K562 (cell line): ENCODE measurements at regions not wholly inside any gene's neighbourhood (a gene's known extent, or its start where the extent isn't known, plus 50 kb on each side); places are given as distances from the start of the nearest gene placed in this dataset.

Experiments used
- POLR3G ChIP-seq: IDR thresholded peaks from 2 replicates; pipeline ENCODE4 v1.6.1; 2011; ENCODE audit not compliant: insufficient read length, insufficient replicate concordance; ENCODE audit errors: extremely low read depth
- TEAD4 ChIP-seq, 2 experiments: sonication (generic) in 1 of 2; formaldehyde crosslinking in 1 of 2; IDR thresholded peaks; 2 replicates each; pipeline versions ENCODE4 v1.6.1 to v1.8.0; 2012 to 2022; ENCODE audit warnings: borderline replicate concordance in 1 of 2, inconsistent platforms in 1 of 2, low read length in 1 of 2, mild to moderate bottlenecking in 1 of 2, missing genetic modification reagents in 1 of 2
- TF ChIP-seq, protein P1 (sequence below), 2 experiments: fragments of 450-650 bp; IDR thresholded peaks; 2 replicates each; pipeline ENCODE4 v1.6.1; 2016; ENCODE audit warnings: mild to moderate bottlenecking in 2 of 2, borderline replicate concordance in 1 of 2, low read depth in 1 of 2, moderate library complexity in 1 of 2

DNA sequence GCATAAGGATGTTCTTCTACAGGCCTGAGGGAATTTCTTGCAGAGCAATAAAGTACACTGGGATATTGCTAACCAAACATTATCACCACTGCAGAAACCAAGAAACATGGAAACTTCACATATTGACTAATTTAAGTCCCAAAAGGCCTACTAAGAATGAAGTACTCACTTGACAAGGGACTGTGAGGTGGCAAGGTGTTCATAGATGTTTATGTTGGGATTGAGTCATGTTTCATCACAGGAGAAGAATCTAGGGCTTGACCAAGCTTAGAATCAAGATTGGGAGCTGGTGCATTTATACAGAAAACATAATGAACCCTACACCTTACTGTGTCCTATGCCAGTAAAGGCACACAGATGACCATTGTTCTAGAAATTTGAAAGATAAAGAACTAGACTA lies 56.7 kb upstream of the GAS1 start (continued):
- TF ChIP-seq POLR3G (no peak), TEAD4 (IDR thresholded peaks at IDR 0.05; ENCODE audit: low read length) (no peak), TEAD4 (CRISPR knock-in tag; IDR thresholded peaks at IDR 0.05; ENCODE audit: borderline replicate concordance) (no peak)
- TF ChIP-seq, protein P1, sequence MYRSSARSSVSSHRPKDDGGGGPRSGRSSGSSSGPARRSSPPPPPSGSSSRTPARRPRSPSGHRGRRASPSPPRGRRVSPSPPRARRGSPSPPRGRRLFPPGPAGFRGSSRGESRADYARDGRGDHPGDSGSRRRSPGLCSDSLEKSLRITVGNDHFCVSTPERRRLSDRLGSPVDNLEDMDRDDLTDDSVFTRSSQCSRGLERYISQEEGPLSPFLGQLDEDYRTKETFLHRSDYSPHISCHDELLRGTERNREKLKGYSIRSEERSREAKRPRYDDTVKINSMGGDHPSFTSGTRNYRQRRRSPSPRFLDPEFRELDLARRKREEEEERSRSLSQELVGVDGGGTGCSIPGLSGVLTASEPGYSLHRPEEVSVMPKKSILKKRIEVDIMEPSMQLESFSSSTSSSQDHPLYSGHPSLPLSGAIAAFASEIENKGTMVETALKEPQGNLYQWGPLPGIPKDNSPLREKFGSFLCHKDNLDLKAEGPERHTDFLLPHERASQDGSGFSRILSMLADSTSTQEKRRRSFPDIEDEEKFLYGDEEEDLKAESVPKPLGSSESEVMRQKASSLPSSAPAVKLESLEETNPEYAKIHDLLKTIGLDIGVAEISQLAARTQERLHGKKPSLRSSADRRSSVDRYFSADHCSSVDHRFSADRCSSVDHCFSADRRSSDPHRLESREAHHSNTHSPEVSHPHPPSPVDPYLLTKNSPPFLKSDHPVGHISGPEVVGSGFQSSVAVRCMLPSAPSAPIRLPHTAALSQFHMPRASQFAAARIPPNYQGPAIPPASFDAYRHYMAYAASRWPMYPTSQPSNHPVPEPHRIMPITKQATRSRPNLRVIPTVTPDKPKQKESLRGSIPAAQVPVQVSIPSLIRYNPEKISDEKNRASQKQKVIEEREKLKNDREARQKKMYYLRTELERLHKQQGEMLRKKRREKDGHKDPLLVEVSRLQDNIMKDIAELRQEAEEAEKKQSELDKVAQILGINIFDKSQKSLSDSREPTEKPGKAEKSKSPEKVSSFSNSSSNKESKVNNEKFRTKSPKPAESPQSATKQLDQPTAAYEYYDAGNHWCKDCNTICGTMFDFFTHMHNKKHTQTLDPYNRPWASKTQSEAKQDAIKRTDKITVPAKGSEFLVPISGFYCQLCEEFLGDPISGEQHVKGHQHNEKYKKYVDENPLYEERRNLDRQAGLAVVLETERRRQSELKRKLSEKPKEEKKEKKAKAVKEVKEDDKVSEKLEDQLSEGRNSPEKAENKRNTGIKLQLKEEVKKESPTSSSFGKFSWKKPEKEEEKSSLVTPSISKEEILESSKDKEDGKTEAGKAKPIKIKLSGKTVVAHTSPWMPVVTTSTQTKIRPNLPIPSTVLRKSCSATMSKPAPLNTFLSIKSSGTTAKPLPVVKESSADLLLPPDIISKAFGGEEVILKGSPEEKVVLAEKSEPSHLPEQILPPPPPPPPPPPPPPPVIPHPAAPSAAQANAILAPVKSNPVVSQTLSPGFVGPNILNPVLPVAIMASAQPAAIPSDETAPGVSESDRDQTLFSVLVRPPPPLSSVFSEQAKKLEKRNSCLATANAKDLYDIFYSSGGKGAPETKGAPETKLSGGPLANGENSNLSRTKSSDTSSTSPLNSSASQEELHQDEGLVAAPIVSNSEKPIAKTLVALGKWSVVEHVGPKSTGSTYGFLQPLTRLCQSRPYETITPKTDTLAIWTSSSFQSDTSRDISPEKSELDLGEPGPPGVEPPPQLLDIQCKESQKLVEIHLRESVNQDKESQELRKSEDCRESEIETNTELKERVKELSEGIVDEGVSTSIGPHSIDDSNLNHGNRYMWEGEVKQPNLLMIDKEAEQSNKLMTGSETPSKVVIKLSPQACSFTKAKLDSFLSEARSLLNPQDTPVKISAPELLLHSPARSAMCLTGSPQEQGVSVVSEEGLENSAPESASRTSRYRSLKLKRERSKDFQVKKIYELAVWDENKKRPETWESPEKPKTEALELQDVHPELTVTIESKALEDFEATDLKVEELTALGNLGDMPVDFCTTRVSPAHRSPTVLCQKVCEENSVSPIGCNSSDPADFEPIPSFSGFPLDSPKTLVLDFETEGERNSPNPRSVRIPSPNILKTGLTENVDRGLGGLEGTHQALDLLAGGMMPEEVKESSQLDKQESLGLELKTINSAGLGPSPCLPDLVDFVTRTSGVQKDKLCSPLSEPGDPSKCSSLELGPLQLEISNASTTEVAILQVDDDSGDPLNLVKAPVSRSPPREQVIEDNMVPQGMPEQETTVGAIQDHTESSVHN (IDR thresholded peaks at IDR 0.05; ENCODE audit: borderline replicate concordance in 1 of 2, low read depth in 1 of 2) = no peak
